ENCODE measurements at regions not wholly inside any gene's neighbourhood (a gene's known extent, or its start where the extent isn't known, plus 50 kb on each side); places are given as distances from the start of the nearest gene placed in this dataset.
A peak's percentile ranks its signal among the peaks of the same experiment; 100 is the strongest.

DNA sequence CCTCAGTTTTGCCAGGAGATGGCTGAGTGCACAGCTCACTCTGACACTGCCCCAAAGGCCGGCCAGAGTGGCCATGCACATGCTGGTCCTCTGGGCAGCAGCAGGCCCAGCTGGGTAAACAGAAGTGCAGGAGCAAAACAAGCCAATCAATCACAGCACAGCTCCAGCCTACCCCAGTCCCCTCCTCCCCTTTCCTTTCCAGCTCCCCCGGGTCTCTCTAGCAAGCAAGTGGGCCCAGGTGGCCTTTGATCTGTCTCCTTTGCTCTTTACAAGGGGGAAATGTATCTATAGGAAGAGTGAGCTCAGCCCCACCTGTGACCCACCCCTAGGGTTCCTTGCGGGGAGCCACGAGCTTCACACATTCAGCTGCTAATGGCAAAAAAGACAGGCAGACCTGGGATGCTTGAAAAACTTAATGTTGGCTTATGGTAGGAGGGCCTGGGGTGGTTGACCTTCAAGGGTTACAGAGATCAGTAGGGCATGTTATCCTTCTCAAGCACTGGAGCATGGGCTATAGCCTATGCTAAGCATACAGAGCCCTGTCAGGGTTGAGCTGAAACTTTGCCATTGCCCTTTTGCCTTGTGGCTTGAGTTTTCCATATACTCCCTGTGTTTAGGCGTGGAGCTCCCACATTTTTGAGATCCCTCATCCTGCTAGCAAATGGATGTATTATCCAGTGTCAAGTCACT lies 57.8 kb upstream of the PLAC1 start:
- POLR2A ChIA-PET: no interaction called here
- dilution Hi-C loops (cut with MboI; ENCODE audit: extremely low pct_ligation_motif_present, low sequenced_read_pairs): no loop called here
- no peak for FAIRE-seq

More for the DNA sequence above, 57.8 kb upstream of the PLAC1 start:
- intact Hi-C loops (cut with micrococcal nuclease): loop anchor here (5.0 kb wide), 1 partner anchor 46 kb away; no protein-coding TSS in a partner anchor
- Histone ChIP-seq H3K4me1 (ENCODE audit: control insufficient read depth, extremely low read depth, insufficient read depth, low read length) (peaks cover 21% of the 10 kb centered on the region), H3K36me3 (ENCODE audit: control insufficient read depth in 2 of 2, extremely low read depth in 1 of 2, insufficient read depth in 2 of 2, low read length in 2 of 2) (no peaks in the 10 kb centered on the region), H3K27me3 (ENCODE audit: control insufficient read depth in 2 of 2, insufficient read depth in 2 of 2, low read length in 2 of 2) (no peaks in the 10 kb centered on the region), H4K20me1 (replicated peaks; ENCODE audit: control insufficient read depth, extremely low read depth, insufficient read depth, low read length) (no peaks in the 10 kb centered on the region), H3K9me1 (replicated peaks; ENCODE audit: control insufficient read depth, extremely low read depth, insufficient read depth, low read length) (no peaks in the 10 kb centered on the region), H3K9ac (replicated peaks; ENCODE audit: extremely low read depth, insufficient read depth, low read length) (no peak overlapping the region), H3K27ac (ENCODE audit: insufficient read depth, low read depth, low read length) (no peak overlapping the region), H3K4me2 (ENCODE audit: insufficient read depth, low read length) (no peak overlapping the region), H3K4me3 (replicated peaks in 1 of 3; ENCODE audit: insufficient read depth in 1 of 3, low read depth in 1 of 3, low read length in 3 of 3) (no peak overlapping the region), H2AFZ (ENCODE audit: low read depth, low read length) (no peak overlapping the region), H3K9me3 (replicated peaks; ENCODE audit: control insufficient read depth, insufficient read depth, low read length) (no peaks in the 10 kb centered on the region), H3K79me2 (ENCODE audit: control insufficient read depth, insufficient read depth, low read length) (no peaks in the 10 kb centered on the region)
- BruUV-seq (replicated peaks): no TSS peak
- peak; percentile 75 for DNase-seq (ENCODE audit: low read depth, low spot score)
- TF ChIP-seq, protein P1, sequence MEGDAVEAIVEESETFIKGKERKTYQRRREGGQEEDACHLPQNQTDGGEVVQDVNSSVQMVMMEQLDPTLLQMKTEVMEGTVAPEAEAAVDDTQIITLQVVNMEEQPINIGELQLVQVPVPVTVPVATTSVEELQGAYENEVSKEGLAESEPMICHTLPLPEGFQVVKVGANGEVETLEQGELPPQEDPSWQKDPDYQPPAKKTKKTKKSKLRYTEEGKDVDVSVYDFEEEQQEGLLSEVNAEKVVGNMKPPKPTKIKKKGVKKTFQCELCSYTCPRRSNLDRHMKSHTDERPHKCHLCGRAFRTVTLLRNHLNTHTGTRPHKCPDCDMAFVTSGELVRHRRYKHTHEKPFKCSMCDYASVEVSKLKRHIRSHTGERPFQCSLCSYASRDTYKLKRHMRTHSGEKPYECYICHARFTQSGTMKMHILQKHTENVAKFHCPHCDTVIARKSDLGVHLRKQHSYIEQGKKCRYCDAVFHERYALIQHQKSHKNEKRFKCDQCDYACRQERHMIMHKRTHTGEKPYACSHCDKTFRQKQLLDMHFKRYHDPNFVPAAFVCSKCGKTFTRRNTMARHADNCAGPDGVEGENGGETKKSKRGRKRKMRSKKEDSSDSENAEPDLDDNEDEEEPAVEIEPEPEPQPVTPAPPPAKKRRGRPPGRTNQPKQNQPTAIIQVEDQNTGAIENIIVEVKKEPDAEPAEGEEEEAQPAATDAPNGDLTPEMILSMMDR (IDR thresholded peaks at IDR 0.05; ENCODE audit: extremely low read depth in 1 of 2, insufficient read depth in 1 of 2, low read depth in 1 of 2, low read length in 2 of 2): no peak
- no peak for TF ChIP-seq POLR2A (IDR thresholded peaks at IDR 0.05; ENCODE audit: low read depth, low read length)
- no peak for TF ChIP-seq JUN (IDR thresholded peaks at IDR 0.05; ENCODE audit: borderline replicate concordance, insufficient read depth, insufficient read length, low read depth)
- TF ChIP-seq MYC (IDR thresholded peaks at IDR 0.05; ENCODE audit: low read depth, low read length): no peak
- TF ChIP-seq POLR2AphosphoS5 (IDR thresholded peaks at IDR 0.05; ENCODE audit: insufficient read depth, low read depth, low read length): no peak
- TF ChIP-seq FOS (IDR thresholded peaks at IDR 0.05; ENCODE audit: borderline replicate concordance, insufficient read depth, low read length): no peak
- TF ChIP-seq, protein P2, sequence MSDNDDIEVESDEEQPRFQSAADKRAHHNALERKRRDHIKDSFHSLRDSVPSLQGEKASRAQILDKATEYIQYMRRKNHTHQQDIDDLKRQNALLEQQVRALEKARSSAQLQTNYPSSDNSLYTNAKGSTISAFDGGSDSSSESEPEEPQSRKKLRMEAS (IDR thresholded peaks at IDR 0.05; ENCODE audit: insufficient read depth, insufficient read length): no peak
- no peak for TF ChIP-seq GATA2 (IDR thresholded peaks at IDR 0.05; ENCODE audit: insufficient read depth, insufficient read length, low read depth, low read length)
- TF ChIP-seq EZH2 (IDR thresholded peaks at IDR 0.05; ENCODE audit: borderline replicate concordance, low read depth, low read length, severe bottlenecking): no peak
- CTCF ChIA-PET: interaction anchor here (0.9 to 2.4 kb wide), 3 partner anchors 11 to 195 kb away, joined by 3 to 7 read pairs (median 3); no protein-coding TSS in a partner anchor
